ENCODE measurements at regions not wholly inside any gene's neighbourhood (a gene's known extent, or its start where the extent isn't known, plus 50 kb on each side); places are given as distances from the start of the nearest gene placed in this dataset.
"Not testable (repeated sequence)": the region's sequence is repeated elsewhere in the genome, so short reads cannot be mapped to it uniquely, and the experiment has no call there.

DNA sequence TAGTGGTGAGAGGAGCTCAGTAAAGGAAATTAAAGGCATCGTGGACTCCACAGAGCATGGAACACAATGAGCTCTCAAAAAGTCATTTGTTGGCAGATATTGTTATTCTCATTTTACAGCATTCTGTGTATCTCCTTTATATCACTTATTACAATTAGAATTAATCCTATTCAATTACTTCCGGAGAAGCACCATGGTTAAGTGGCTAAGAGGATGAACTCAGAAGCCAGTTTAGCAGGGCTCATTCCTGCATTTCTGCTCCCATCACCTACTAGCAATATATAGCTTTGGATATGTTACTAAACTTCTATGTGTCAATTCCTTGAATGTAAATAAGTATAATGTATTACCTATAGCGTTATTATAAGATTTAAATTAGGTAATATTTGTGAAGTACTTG, 683.3 kb downstream of the IRS1 start:
- no peak for DNase-seq

DNA sequence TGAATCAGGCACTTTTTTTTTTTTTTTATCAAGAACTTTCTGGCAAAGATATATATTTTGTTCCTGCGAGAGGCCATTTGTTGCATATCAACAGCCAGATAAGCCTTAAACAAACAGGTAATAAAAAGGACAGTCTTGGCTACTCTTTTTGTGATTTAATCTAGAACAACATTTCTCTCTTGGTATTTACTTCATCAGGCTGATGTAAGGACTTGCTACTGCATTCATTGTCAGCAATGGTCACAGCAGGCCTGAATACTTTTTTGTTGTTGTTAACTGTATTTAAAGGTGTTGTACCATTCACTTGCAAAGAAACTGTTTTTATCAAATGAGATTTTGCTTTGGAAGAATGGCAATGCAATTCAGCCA, 683.8 kb downstream of the IRS1 start:
- no peak for DNase-seq

- DNase-seq: peak in 1 of 2 donors; percentile 56
These were observed 684.4 kb downstream of the IRS1 start for GRCh38 chr2:226115102-226115831.

DNA sequence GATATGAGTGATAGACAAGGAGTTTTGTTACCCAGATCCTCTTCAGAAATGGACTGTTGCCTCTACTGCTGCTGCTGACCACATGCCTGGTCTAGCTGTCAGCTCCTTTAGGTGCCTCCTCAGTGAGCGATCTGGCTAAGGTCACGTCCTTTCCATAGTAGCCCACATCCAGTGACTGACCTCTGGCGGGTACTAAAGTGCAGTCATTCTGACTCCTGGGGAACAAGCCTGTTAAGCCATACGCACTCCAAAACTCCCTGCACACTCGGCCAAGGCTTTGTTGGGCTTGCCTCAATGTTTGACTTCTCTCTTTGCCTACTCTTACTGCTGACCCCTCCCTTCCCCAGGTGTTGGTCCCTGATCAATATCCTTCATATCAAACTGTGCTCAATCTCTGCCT, 685.2 kb downstream of the IRS1 start:
- DNase-seq: no peak

- DNase-seq: no peak
These were observed 699.6 kb downstream of the NYAP2 start for GRCh38 chr2:226098861-226099745.

- no peak for DNase-seq
These were observed 695.5 kb downstream of the NYAP2 start for GRCh38 chr2:226095058-226095457.

DNA sequence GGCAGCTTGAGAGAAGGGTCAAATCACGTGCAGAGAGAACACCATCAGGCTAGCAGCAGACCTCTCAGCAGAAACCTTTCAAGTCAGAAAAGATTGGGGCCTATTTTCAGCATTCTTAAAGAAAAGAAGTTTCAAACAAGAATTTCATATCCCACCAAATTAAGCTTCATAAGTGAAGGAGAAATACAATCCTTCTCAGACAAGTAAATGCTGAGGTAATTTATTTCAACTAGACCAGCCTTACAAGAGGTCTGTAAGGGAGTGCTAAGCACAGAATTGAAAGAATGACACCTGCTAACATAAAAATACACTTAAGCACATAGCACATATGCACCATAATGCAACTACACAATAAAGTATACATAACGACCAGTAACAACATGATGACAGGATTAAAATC, 693.9 kb downstream of the NYAP2 start:
- no peak for DNase-seq

DNA sequence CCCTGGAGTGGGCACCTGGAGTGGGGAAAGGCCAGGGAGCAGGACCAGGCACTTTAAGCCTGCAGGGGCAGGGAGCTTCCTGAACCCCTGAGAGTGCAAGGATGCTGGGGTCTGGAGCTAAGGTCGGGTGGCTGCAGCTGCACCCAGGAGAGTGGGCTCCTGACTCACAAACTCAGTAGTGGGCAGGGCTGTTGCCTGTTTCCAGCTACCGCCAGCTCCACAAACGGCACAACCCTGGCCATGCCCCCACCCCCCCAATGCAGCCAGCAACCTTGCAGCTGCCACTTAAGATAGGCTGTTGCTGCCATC, 688.8 kb downstream of the NYAP2 start:
- no peak for DNase-seq

DNA sequence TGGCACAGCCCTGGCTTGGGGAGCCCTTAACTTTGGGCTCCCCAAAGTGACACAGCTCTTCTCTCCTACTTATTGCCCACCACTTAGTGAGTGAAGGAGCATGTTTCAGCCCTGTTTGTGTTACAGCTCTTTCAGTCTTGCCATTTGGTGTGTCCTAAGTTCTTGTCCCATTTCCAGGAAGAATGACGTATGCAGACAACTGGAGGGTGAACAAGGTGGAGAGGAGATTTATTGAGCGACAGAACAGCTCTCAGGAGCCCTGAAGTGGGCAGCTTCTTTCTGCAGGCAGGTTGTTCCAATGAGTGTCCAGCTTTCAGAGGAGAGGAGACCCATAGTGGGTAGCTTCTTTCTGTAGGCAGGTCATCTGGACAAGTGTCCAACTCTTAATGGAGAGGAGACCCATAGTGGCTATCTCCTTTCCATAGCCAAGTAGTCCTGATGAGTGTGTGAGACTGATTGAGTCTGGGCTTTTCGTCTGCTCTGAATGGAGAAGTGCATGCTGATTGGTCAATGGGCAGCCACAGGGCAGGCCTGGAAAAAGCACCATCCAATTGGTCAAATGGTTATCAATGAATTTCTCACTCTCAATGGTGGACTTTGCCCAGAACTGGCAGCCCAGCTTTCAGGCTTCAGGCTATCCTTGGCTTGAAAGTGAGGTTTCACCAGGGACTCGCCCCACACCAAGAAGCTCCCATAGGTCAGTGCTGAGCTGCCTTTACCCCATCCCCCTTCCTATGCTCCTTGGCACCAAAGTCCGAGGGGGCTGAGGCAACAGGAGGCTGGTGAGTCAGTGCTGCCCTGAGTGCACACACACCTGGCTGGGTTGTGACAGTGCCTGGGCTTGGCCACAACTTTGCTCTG, 688.2 kb downstream of the NYAP2 start:
- DNase-seq: no peak

- DNase-seq: no peak
These were observed 687.5 kb downstream of the NYAP2 start for GRCh38 chr2:226087051-226087450.

DNA sequence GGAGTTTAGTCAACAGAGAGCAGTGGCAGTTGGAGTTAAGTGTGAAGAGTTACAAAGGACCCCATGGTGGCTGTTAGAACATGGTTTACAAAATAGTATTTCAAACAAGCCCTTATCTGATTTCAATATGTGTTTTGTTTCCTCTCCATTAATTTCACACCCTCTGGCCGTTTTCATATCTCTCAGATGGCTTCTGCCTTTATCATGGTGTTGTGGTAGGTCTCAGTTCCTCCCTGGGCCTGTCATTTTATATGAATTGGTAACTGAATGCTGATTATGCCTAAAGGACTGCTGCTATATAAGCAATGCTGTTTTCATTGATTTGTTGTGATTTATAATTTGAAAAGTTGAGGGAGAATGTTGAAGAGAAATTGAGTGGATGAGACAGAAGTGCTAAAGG, 686.7 kb downstream of the NYAP2 start:
- DNase-seq: no peak

DNA sequence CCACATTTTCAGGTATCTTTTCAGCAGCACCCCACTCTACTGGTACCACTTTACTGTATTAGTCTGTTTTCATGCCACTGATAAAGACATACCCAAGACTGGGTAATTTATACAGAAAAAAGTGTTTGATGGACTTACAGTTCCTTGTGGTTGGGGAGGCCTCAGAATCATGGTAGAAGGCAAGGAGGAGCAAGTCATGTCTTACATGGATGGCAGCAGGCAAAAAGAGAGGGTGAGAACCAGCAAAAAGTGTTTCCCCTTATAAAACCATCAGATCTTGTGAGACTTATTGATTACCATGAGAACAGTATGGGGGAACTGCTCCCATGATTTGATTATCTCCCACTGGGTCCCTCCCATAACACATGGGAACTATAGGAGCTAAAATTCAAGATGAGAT, 685.9 kb downstream of the NYAP2 start:
- not testable (repeated sequence) for DNase-seq

- peak in 1 of 2 donors; percentile 6 for DNase-seq
These were observed 680.8 kb downstream of the NYAP2 start for GRCh38 chr2:226080334-226080733.

DNA sequence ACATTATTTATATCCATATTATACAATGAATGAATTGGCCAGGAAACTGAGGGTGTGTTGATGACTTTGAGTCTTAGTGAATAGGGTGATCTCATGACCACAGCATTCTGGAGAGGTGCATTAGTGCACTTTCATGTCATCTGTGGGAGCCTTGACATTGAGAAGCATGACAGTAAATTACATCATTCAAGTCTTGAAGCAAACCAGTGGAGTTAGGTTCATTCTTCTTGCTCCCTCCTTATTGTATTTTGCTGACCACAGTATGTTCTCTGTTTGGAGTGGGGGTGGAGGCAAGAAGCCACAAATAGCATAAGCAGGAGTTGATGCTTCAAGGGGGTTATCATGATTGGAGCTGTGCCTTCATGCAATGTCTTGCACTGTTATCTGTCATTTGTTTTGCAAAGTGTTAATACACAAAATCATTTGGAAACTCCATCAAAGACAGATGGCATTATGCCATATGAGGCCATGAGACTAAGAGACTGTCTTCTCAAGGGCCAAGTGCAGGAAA, 680.2 kb downstream of the NYAP2 start:
- DNase-seq: peak in 1 of 2 donors; percentile 45

GRCh38 chr2:226079196-226079595, 679.7 kb downstream of the NYAP2 start:
- DNase-seq: no peak

GRCh38 chr2:226078666-226079065, 679.2 kb downstream of the NYAP2 start:
- no peak for DNase-seq

DNA sequence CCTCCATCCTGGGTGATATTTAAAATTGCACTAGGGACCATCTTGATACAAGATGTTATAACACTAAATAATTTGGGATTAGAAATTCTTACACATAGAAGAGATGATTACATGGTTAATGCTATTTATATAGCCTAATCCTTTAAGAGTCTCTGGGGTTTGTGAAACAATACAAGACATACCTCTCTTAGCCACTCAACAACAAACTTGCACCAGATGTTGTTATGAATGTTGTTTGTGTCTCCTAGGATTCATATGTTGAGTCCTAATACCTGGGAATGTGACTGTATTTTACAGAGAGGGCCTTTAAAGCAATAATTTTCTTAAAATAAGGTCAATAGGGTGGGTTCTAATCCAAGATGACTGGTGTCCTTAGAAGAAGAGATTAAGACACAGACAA, 678.3 kb downstream of the NYAP2 start:
- DNase-seq: no peak

GRCh38 chr2:226077031-226077430, 677.5 kb downstream of the NYAP2 start:
- DNase-seq: no peak

- DNase-seq: no peak
These were observed 677.0 kb downstream of the NYAP2 start for GRCh38 chr2:226076529-226076928.

GRCh38 chr2:226074391-226074790, 674.9 kb downstream of the NYAP2 start:
- no peak for DNase-seq

DNA sequence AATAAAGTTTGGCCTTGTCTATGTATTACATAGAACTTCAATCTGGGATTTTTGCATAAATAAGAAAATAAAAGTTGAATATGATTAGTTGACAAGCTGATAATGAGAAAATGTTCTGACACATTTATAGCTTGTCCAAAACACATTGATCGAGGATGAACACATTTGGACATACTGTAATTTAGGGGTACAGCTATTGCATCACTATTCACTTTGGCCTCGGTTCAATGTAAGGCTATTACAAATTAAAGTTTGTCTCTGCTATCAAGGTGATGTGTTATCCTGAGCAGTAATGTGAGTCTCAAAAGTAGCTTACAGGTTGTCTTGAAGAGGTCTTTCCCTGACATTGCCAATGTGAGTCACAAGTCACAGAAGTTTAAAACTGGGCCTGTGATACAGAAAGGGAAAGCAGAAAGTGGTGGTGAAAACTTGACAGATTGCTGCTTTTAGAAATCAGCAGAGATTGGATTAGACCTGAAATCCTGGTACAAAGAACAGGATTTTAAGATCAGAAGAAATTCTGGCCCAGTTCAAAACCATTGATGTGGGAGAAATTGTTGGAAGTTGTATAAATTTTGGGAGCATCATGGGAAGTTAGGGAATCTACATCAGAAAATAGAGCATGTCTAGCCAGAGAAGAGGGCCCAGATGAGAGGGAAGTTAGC, 674.1 kb downstream of the NYAP2 start:
- no peak for DNase-seq

DNA sequence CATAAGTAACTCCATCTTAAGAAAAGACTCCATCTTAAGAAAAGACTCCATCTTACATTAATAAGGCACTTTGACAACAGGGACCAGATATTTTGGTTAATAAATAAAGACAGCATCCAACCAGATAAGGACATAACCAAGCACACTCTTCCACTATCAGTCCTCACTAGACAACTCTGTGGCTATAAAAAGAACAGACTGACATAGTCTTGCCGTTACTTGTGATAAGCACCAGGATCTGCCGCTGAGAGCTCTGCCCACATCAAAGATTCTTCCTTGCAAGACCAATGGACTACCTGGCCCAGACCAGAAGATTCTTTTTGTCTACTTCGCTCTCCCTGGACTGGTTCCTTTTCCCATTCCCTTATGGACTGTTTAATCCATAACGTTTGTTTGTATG, 667.4 kb downstream of the NYAP2 start:
- no peak for DNase-seq

GRCh38 chr2:226066391-226066790, 666.9 kb downstream of the NYAP2 start:
- DNase-seq: no peak
